K562 (cell line): ENCODE measurements at regions not wholly inside any gene's neighbourhood (a gene's known extent, or its start where the extent isn't known, plus 50 kb on each side); places are given as distances from the start of the nearest gene placed in this dataset.

Experiments
- ATAC-seq: fragments of 200-7000 bp; cut with Tn5 transposase; 3 replicates; pipeline ENCODE4 v1.9.1; 2020; ENCODE audit warnings: moderate library complexity
- BruUV-seq: library from RNA; stranded (reverse); fragments of 400-500 nt; replicated peaks from 2 replicates; lab custom pipeline; 2021; lab: Mats Ljungman, UMichigan
- CTCF ChIA-PET: fragments of 300-600 bp; formaldehyde crosslinking; extraction: SDS; loops from one replicate; lab custom pipeline; 2021; ENCODE audit warnings: low intra/inter-chr PET ratio; lab: Yijun Ruan, JAX
- POLR2A ChIA-PET: fragments of 300-600, 350-650 bp; sonication (Branson Sonifier 250); formaldehyde crosslinking; extraction: SDS; loops from one replicate; lab custom pipeline; 2021; ENCODE audit warnings: antibody characterized with exemption, inconsistent platforms; lab: Yijun Ruan, JAX
- DNase-seq, 4 experiments: peaks; one replicate each; pipeline versions ENCODE4 v3.0.0 to v3.0.0-alpha.2; 2011 to 2018; ENCODE audit warnings: low spot score in 3 of 4, mixed read lengths in 3 of 4; ENCODE audit errors: extremely low read depth in 1 of 4
- FAIRE-seq: peaks from 2 replicates; lab custom pipeline; 2011; peaks lifted over from hg19 to GRCh38; lab: Jason Lieb, UNC
- H2AFZ ChIP-seq: 2 replicates; pipeline ENCODE4 v1.6.0; 2011; ENCODE audit warnings: low read depth, low read length, control low read depth, inconsistent platforms
- H3K27ac ChIP-seq: fragments of 200-600 bp; 3 replicates; pipeline ENCODE4 v1.8.0; 2011; ENCODE audit warnings: low read depth, mild to moderate bottlenecking, control low read depth, inconsistent platforms, low read length, moderate library complexity, mixed read lengths; ENCODE audit errors: extremely low read depth
- H3K27me3 ChIP-seq, 2 experiments: fragments of 300-600 bp in 1 of 2; 2 replicates in 1 of 2; 3 replicates in 1 of 2; pipeline versions ENCODE4 v1.6.0 to v1.8.0; 2011; ENCODE audit warnings: inconsistent platforms in 2 of 2, low read length in 2 of 2, mild to moderate bottlenecking in 1 of 2, mixed read lengths in 1 of 2, moderate library complexity in 1 of 2; ENCODE audit not compliant: control insufficient read depth in 2 of 2, insufficient read depth in 2 of 2
- H3K36me3 ChIP-seq: fragments of 300-600 bp; 3 replicates; pipeline ENCODE4 v1.8.0; 2011; ENCODE audit warnings: mild to moderate bottlenecking, low read length, inconsistent platforms; ENCODE audit not compliant: control insufficient read depth, insufficient read depth
- H3K4me1 ChIP-seq, 2 experiments: fragments of 200-600 bp in 1 of 2; replicated peaks in 1 of 2; 2 replicates in 1 of 2; 3 replicates in 1 of 2; pipeline versions ENCODE4 v1.5.1 to v1.8.0; 2011; ENCODE audit warnings: inconsistent platforms in 2 of 2, low read length in 2 of 2, mild to moderate bottlenecking in 1 of 2, mixed read lengths in 1 of 2, moderate library complexity in 1 of 2; ENCODE audit not compliant: control insufficient read depth in 2 of 2, insufficient read depth in 2 of 2
- H3K4me2 ChIP-seq: 2 replicates; pipeline ENCODE4 v1.6.1; 2011; ENCODE audit warnings: low read length, control low read depth, inconsistent platforms, mixed read lengths; ENCODE audit not compliant: insufficient read depth
- H3K4me3 ChIP-seq: fragments of 200-600 bp; sonication (generic), shearing (Covaris generic); 2 replicates; pipeline ENCODE4 v1.5.1; 2016; ENCODE audit warnings: control low read depth, inconsistent platforms
- H3K79me2 ChIP-seq: fragments of 200-600 bp; 3 replicates; pipeline ENCODE4 v1.8.0; 2011; ENCODE audit warnings: low read length, inconsistent platforms; ENCODE audit not compliant: control insufficient read depth, insufficient read depth
- H3K9ac ChIP-seq, 2 experiments: 2 replicates each; pipeline versions ENCODE4 v1.6.0 to v1.6.1; 2011; ENCODE audit warnings: low read depth in 2 of 2, low read length in 2 of 2, control low read depth in 1 of 2, inconsistent platforms in 1 of 2, mild to moderate bottlenecking in 1 of 2, mixed read lengths in 1 of 2; ENCODE audit not compliant: insufficient read depth in 1 of 2
- H3K9me1 ChIP-seq: one replicate; pipeline ENCODE4 v1.6.0; 2011; ENCODE audit warnings: inconsistent platforms, mild to moderate bottlenecking, low read length, moderate library complexity; ENCODE audit not compliant: control insufficient read depth, insufficient read depth
- H3K9me3 ChIP-seq: replicated peaks from 2 replicates; pipeline ENCODE4 v1.5.1; 2011; ENCODE audit warnings: low read depth, low read length, inconsistent platforms; ENCODE audit not compliant: control insufficient read depth, insufficient read depth
- H4K20me1 ChIP-seq: replicated peaks from 2 replicates; pipeline ENCODE4 v1.6.1; 2011; ENCODE audit warnings: low read length, inconsistent platforms, mixed read lengths; ENCODE audit not compliant: control insufficient read depth, insufficient read depth
- HDAC6 ChIP-seq: IDR thresholded peaks from 2 replicates; pipeline ENCODE4 v1.6.1; 2012; ENCODE audit warnings: low read depth, mild to moderate bottlenecking, control low read depth, inconsistent platforms, low read length, moderate library complexity
- HMG20B ChIP-seq: fragments of 250-450 bp; sonication (Bioruptor Pico); IDR thresholded peaks from 2 replicates; pipeline ENCODE4 v1.5.0; 2021; ENCODE audit warnings: mild to moderate bottlenecking
- NUFIP1 ChIP-seq: fragments of 450-650 bp; IDR thresholded peaks from 2 replicates; pipeline ENCODE4 v1.6.1; 2018; ENCODE audit not compliant: partially characterized antibody
- ZNF146 ChIP-seq: IDR thresholded peaks from one replicate; pipeline ENCODE4 v1.6.1; 2018; ENCODE audit warnings: missing compliant biosample characterization; ENCODE audit not compliant: unreplicated experiment
- ZSCAN29 ChIP-seq: fragments of 450-650 bp; IDR thresholded peaks from 2 replicates; pipeline ENCODE4 v1.6.1; 2017
- WGBS: fragments of 100-300 bp; shearing (Covaris generic); methylation state at CpG from one replicate; pipeline ENCODE4 v1.1.6; 2016; ENCODE audit warnings: low coverage, mixed read lengths; ENCODE audit not compliant: insufficient coverage; ENCODE audit errors: missing lambda C conversion rate; 5-methylcytosine and 5-hydroxymethylcytosine counted together
- in situ Hi-C: fragments of 300-500 bp; cut with MboI; formaldehyde crosslinking; loops from 4 replicates; pipeline ENCODE4 v1.15.0; 2018; ENCODE audit warnings: inconsistent platforms, mixed read lengths
- intact Hi-C: fragments of 100-400 bp; cut with micrococcal nuclease; formaldehyde crosslinking; loops from 2 replicates; pipeline ENCODE4 v1.14.2; 2022
- TF ChIP-seq, protein P1 (sequence below), 2 experiments: IDR thresholded peaks in 1 of 2; conservative IDR thresholded peaks in 1 of 2; 2 replicates each; pipeline ENCODE4 v1.6.1; 2016; ENCODE audit warnings: low read depth in 2 of 2, mild to moderate bottlenecking in 1 of 2, missing compliant biosample characterization in 1 of 2, missing genetic modification characterization in 1 of 2, moderate library complexity in 1 of 2
- TF ChIP-seq, protein P2 (sequence below): fragments of 200-600 bp; sonication (generic); IDR thresholded peaks from one replicate; pipeline ENCODE4 v1.6.1; 2012; ENCODE audit warnings: mild to moderate bottlenecking, low read depth, low read length, inconsistent platforms

DNA sequence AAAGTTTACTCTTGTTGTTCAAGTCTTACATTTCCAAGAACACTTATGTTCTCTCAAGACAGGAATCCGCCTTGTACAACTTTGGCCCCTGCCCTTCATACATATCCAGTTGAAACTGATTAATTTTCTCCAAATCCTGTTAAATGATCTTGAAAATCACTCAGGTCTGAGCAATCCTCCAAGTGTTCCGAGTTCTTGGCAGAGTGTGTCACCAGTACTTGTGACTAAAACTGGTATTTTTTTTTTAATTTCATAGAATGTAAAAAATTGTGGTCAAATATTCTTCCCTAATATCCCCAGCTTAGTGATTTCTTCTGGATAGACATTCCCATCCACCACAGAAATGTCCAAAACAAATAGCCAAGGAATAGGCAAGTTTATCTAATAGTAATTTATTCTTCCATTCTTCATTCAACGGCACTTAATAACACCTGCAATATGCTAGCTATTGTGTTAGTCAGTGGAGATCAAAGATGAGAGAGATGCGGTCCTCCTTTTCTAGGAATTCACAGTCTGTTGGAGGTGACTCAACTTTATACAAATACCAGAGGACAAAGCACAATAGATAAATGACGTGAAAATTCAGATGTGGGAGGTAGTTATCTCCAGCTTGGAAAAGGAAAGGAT lies 71.4 kb downstream of the DIRAS3 start (continued):
- TF ChIP-seq, protein P1, sequence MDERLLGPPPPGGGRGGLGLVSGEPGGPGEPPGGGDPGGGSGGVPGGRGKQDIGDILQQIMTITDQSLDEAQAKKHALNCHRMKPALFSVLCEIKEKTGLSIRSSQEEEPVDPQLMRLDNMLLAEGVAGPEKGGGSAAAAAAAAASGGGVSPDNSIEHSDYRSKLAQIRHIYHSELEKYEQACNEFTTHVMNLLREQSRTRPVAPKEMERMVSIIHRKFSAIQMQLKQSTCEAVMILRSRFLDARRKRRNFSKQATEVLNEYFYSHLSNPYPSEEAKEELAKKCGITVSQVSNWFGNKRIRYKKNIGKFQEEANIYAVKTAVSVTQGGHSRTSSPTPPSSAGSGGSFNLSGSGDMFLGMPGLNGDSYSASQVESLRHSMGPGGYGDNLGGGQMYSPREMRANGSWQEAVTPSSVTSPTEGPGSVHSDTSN (CRISPR knock-in tag; IDR thresholded peaks at IDR 0.05; ENCODE audit: low read depth): no peak
- TF ChIP-seq, protein P1 (tag; conservative IDR thresholded peaks at IDR 0.05; ENCODE audit: low read depth): no peak
- no peak for TF ChIP-seq ZNF146 (CRISPR knock-in tag)
- no peak for TF ChIP-seq HDAC6

DNA sequence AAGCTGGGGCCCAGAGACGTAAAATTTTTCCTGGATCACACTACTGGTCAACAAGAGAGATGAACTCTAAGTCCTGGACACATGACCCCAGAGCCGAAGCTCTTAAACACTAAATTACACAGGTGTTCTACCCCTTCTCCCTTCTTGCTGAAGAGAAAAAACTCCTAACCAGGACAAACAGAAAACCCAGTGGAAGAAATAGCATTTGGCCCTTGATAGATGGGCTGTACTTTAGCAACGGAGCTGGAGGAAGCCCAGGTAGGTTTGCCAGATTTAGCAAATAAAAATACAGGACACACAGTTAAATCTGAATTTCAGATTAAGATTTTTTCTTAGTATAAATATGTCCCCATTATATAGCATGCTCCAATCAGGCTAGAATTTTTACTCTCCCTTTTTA lies 72.7 kb downstream of the DIRAS3 start:
- no peaks in the 10 kb centered on the region for H4K20me1 ChIP-seq
- CTCF ChIA-PET: no interaction called here
- H3K36me3 ChIP-seq: no peaks in the 10 kb centered on the region
- H3K4me2 ChIP-seq: no peak overlapping the region
- no peaks in the 10 kb centered on the region for H3K9me1 ChIP-seq
- no peak overlapping the region for H3K9ac ChIP-seq
- H3K4me3 ChIP-seq: no peak overlapping the region
- H3K4me1 ChIP-seq: no peaks in the 10 kb centered on the region; a peak in 1 of 5 replicates
- FAIRE-seq: no peak
- no peak for ATAC-seq
- POLR2A ChIA-PET: no interaction called here
- H3K27ac ChIP-seq: no peak overlapping the region
- WGBS: 15% methylated on average over 3 of the region's 3 CpGs
- H3K9me3 ChIP-seq: no peaks in the 10 kb centered on the region
- H3K27me3 ChIP-seq: no peaks in the 10 kb centered on the region
- DNase-seq: no peak
- no peaks in the 10 kb centered on the region for H3K79me2 ChIP-seq
- H2AFZ ChIP-seq: no peak overlapping the region
- intact Hi-C loops: no loop called here
- BruUV-seq: no TSS peak
- in situ Hi-C loops: no loop called here
- TF ChIP-seq, protein P2, sequence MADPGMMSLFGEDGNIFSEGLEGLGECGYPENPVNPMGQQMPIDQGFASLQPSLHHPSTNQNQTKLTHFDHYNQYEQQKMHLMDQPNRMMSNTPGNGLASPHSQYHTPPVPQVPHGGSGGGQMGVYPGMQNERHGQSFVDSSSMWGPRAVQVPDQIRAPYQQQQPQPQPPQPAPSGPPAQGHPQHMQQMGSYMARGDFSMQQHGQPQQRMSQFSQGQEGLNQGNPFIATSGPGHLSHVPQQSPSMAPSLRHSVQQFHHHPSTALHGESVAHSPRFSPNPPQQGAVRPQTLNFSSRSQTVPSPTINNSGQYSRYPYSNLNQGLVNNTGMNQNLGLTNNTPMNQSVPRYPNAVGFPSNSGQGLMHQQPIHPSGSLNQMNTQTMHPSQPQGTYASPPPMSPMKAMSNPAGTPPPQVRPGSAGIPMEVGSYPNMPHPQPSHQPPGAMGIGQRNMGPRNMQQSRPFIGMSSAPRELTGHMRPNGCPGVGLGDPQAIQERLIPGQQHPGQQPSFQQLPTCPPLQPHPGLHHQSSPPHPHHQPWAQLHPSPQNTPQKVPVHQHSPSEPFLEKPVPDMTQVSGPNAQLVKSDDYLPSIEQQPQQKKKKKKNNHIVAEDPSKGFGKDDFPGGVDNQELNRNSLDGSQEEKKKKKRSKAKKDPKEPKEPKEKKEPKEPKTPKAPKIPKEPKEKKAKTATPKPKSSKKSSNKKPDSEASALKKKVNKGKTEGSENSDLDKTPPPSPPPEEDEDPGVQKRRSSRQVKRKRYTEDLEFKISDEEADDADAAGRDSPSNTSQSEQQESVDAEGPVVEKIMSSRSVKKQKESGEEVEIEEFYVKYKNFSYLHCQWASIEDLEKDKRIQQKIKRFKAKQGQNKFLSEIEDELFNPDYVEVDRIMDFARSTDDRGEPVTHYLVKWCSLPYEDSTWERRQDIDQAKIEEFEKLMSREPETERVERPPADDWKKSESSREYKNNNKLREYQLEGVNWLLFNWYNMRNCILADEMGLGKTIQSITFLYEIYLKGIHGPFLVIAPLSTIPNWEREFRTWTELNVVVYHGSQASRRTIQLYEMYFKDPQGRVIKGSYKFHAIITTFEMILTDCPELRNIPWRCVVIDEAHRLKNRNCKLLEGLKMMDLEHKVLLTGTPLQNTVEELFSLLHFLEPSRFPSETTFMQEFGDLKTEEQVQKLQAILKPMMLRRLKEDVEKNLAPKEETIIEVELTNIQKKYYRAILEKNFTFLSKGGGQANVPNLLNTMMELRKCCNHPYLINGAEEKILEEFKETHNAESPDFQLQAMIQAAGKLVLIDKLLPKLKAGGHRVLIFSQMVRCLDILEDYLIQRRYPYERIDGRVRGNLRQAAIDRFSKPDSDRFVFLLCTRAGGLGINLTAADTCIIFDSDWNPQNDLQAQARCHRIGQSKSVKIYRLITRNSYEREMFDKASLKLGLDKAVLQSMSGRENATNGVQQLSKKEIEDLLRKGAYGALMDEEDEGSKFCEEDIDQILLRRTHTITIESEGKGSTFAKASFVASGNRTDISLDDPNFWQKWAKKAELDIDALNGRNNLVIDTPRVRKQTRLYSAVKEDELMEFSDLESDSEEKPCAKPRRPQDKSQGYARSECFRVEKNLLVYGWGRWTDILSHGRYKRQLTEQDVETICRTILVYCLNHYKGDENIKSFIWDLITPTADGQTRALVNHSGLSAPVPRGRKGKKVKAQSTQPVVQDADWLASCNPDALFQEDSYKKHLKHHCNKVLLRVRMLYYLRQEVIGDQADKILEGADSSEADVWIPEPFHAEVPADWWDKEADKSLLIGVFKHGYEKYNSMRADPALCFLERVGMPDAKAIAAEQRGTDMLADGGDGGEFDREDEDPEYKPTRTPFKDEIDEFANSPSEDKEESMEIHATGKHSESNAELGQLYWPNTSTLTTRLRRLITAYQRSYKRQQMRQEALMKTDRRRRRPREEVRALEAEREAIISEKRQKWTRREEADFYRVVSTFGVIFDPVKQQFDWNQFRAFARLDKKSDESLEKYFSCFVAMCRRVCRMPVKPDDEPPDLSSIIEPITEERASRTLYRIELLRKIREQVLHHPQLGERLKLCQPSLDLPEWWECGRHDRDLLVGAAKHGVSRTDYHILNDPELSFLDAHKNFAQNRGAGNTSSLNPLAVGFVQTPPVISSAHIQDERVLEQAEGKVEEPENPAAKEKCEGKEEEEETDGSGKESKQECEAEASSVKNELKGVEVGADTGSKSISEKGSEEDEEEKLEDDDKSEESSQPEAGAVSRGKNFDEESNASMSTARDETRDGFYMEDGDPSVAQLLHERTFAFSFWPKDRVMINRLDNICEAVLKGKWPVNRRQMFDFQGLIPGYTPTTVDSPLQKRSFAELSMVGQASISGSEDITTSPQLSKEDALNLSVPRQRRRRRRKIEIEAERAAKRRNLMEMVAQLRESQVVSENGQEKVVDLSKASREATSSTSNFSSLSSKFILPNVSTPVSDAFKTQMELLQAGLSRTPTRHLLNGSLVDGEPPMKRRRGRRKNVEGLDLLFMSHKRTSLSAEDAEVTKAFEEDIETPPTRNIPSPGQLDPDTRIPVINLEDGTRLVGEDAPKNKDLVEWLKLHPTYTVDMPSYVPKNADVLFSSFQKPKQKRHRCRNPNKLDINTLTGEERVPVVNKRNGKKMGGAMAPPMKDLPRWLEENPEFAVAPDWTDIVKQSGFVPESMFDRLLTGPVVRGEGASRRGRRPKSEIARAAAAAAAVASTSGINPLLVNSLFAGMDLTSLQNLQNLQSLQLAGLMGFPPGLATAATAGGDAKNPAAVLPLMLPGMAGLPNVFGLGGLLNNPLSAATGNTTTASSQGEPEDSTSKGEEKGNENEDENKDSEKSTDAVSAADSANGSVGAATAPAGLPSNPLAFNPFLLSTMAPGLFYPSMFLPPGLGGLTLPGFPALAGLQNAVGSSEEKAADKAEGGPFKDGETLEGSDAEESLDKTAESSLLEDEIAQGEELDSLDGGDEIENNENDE: no peak
- TF ChIP-seq NUFIP1 (no peak), HMG20B (CRISPR knock-in tag) (no peak), ZSCAN29 (no peak)
